ENCODE measurements at regions not wholly inside any gene's neighbourhood (a gene's known extent, or its start where the extent isn't known, plus 50 kb on each side); places are given as distances from the start of the nearest gene placed in this dataset.

DNA sequence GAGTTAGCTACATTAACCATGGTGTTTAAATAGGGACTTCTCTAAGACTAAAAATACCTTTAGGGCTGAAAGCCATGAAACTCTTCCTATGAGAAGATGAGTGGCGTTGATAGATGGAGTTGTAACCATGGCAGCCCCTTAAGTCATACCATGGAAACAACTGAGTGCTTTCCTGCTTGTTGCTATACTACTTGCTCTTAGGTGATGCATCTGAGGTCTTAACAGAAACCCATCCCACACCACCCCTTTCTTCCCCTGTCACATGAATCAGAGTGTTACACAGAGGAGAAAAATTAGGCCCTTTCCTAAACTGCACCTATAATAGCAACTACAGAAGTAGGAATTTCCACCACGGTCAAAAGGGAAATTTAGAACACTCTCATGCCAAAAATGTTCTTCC is 64.3 kb upstream of the ZC3H12C start (continued):
- TF ChIP-seq, protein P1, sequence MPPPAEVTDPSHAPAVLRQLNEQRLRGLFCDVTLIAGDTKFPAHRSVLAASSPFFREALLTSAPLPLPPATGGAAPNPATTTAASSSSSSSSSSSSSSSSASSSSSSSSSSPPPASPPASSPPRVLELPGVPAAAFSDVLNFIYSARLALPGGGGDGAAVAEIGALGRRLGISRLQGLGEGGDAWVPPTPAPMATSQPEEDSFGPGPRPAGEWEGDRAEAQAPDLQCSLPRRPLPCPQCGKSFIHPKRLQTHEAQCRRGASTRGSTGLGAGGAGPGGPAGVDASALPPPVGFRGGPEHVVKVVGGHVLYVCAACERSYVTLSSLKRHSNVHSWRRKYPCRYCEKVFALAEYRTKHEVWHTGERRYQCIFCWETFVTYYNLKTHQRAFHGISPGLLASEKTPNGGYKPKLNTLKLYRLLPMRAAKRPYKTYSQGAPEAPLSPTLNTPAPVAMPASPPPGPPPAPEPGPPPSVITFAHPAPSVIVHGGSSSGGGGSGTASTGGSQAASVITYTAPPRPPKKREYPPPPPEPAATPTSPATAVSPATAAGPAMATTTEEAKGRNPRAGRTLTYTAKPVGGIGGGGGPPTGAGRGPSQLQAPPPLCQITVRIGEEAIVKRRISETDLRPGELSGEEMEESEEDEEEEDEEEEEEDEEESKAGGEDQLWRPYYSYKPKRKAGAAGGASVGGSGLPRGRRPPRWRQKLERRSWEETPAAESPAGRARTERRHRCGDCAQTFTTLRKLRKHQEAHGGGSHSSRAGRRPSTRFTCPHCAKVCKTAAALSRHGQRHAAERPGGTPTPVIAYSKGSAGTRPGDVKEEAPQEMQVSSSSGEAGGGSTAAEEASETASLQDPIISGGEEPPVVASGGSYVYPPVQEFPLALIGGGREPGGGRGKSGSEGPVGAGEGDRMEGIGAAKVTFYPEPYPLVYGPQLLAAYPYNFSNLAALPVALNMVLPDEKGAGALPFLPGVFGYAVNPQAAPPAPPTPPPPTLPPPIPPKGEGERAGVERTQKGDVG (CRISPR knock-in tag; IDR thresholded peaks at IDR 0.05), result no peak
- TF ChIP-seq IRF4 (IDR thresholded peaks at IDR 0.05; ENCODE audit: low read depth, low read length) (no peak), ZZZ3 (IDR thresholded peaks at IDR 0.05; ENCODE audit: control insufficient read depth, insufficient read length, low read depth) (no peak), TCF7 (IDR thresholded peaks at IDR 0.05; ENCODE audit: borderline replicate concordance) (no peak), TBL1XR1 (IDR thresholded peaks at IDR 0.05; ENCODE audit: low read depth, low read length) (no peak), WRNIP1 (IDR thresholded peaks at IDR 0.05; ENCODE audit: borderline replicate concordance, low read depth, low read length) (no peak), BHLHE40 (IDR thresholded peaks at IDR 0.05; ENCODE audit: borderline replicate concordance in 1 of 2, low read depth in 2 of 2, low read length in 1 of 2) (peak in 1 of 2 experiments; percentile 23; a peak in 1 of 4 replicates), POU2F2 (IDR thresholded peaks at IDR 0.05; ENCODE audit: borderline replicate concordance, low read depth, low read length) (no peak)
- TF ChIP-seq, protein P2, sequence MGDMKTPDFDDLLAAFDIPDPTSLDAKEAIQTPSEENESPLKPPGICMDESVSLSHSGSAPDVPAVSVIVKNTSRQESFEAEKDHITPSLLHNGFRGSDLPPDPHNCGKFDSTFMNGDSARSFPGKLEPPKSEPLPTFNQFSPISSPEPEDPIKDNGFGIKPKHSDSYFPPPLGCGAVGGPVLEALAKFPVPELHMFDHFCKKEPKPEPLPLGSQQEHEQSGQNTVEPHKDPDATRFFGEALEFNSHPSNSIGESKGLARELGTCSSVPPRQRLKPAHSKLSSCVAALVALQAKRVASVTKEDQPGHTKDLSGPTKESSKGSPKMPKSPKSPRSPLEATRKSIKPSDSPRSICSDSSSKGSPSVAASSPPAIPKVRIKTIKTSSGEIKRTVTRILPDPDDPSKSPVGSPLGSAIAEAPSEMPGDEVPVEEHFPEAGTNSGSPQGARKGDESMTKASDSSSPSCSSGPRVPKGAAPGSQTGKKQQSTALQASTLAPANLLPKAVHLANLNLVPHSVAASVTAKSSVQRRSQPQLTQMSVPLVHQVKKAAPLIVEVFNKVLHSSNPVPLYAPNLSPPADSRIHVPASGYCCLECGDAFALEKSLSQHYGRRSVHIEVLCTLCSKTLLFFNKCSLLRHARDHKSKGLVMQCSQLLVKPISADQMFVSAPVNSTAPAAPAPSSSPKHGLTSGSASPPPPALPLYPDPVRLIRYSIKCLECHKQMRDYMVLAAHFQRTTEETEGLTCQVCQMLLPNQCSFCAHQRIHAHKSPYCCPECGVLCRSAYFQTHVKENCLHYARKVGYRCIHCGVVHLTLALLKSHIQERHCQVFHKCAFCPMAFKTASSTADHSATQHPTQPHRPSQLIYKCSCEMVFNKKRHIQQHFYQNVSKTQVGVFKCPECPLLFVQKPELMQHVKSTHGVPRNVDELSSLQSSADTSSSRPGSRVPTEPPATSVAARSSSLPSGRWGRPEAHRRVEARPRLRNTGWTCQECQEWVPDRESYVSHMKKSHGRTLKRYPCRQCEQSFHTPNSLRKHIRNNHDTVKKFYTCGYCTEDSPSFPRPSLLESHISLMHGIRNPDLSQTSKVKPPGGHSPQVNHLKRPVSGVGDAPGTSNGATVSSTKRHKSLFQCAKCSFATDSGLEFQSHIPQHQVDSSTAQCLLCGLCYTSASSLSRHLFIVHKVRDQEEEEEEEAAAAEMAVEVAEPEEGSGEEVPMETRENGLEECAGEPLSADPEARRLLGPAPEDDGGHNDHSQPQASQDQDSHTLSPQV (IDR thresholded peaks at IDR 0.05), result no peak
